Natural killer cell (primary cell): ENCODE measurements at regions not wholly inside any gene's neighbourhood (a gene's known extent, or its start where the extent isn't known, plus 50 kb on each side); places are given as distances from the start of the nearest gene placed in this dataset.

Source experiments
- ATAC-seq, 3 donors: fragments of 150-1000 bp in 2 of 3; fragments of 200-7000 bp in 1 of 3; cut with Tn5 transposase; 1 replicate in 1 of 3; 2 replicates in 2 of 3; pipeline ENCODE4 v1.10.0; 2021; ENCODE audit warnings: mild to moderate bottlenecking in 2 of 3, moderate library complexity in 2 of 3
- DNase-seq, 2 donors: peaks; one replicate each; pipeline versions ENCODE4 v3.0.0 to v3.0.0-alpha.2; 2013 to 2021; ENCODE audit warnings: mixed read lengths in 1 of 2
- H3K27ac ChIP-seq: one replicate; pipeline ENCODE4 v1.5.1; 2013; ENCODE audit warnings: mild to moderate bottlenecking, low read length
- H3K27me3 ChIP-seq: one replicate; pipeline ENCODE4 v1.6.1; 2013; ENCODE audit warnings: low read length; ENCODE audit not compliant: control insufficient read depth, insufficient read depth
- H3K36me3 ChIP-seq: one replicate; pipeline ENCODE4 v1.6.1; 2013; ENCODE audit warnings: low read length; ENCODE audit not compliant: control insufficient read depth, insufficient read depth
- H3K4me1 ChIP-seq: one replicate; pipeline ENCODE4 v1.6.1; 2013; ENCODE audit warnings: low read length; ENCODE audit not compliant: control insufficient read depth, insufficient read depth
- H3K4me3 ChIP-seq: one replicate; pipeline ENCODE4 v1.5.1; 2013; ENCODE audit warnings: low read length
- H3K9me3 ChIP-seq: one replicate; pipeline ENCODE4 v1.6.1; 2013; ENCODE audit warnings: low read length; ENCODE audit not compliant: control insufficient read depth, insufficient read depth
- H3K27ac Mint-ChIP-seq, 2 donors: one replicate each; pipeline ENCODE4 v1.8.0; 2022; ENCODE audit warnings: mild to moderate bottlenecking in 2 of 2, mixed read lengths in 2 of 2, moderate library complexity in 1 of 2
- H3K27me3 Mint-ChIP-seq, 2 donors: one replicate each; pipeline ENCODE4 v1.8.0; 2022; ENCODE audit warnings: low read depth in 2 of 2, mixed read lengths in 2 of 2
- H3K36me3 Mint-ChIP-seq: one replicate; pipeline ENCODE4 v1.8.0; 2022; ENCODE audit warnings: mixed read lengths
- H3K4me1 Mint-ChIP-seq, 2 donors: one replicate each; pipeline ENCODE4 v1.8.0; 2022; ENCODE audit warnings: mixed read lengths in 2 of 2
- H3K4me3 Mint-ChIP-seq: one replicate; pipeline ENCODE4 v1.8.0; 2022; ENCODE audit warnings: mild to moderate bottlenecking, moderate library complexity, mixed read lengths
- H3K9me3 Mint-ChIP-seq, 2 donors: one replicate each; pipeline ENCODE4 v1.8.0; 2022; ENCODE audit warnings: mixed read lengths in 2 of 2
- WGBS: methylation state at CpG from one replicate; pipeline ENCODE4 v1.1.7; 2013; ENCODE audit warnings: missing lambda C conversion rate; ENCODE audit not compliant: insufficient coverage; 5-methylcytosine and 5-hydroxymethylcytosine counted together
- intact Hi-C: fragments of 100-400 bp; cut with micrococcal nuclease; formaldehyde crosslinking; loops from one replicate; pipeline ENCODE4 v1.14.2; 2022
- TF ChIP-seq, protein P1 (sequence below): fragments of 200-600 bp; IDR thresholded peaks from one replicate; pipeline ENCODE4 v1.8.0; 2022; ENCODE audit warnings: antibody characterized with exemption

DNA sequence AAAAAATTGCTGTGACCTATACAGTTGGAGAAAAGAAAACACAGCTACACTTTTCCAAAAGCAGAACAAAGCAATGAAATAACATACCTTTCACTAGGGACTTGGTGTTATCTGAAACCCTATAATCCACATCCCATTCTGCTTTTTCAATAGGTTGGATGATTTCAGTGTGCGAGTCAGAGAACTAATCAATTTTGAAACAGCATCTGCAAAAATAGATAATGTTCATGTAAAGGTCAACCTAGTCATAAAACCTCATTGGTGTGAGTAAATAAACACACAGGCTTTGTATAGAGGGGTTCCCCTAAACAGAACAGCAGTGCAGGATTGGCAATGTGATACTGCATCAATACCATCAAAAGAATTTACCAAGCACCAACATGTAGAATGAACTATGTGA lies 173.0 kb upstream of the G2E3 start:
- intact Hi-C loops = no loop called here
- Mint-ChIP-seq H3K9me3 (peaks cover 2 to 9% of the 10 kb centered on the region in 2 donors), H3K27me3 (no peaks in the 10 kb centered on the region)

GRCh38 chr14:30387871-30388270 lies 171.1 kb upstream of the G2E3 start:
- DNase-seq = no peak
- H3K9me3 ChIP-seq = no peaks in the 10 kb centered on the region
- no peak for ATAC-seq
- H3K36me3 ChIP-seq = no peaks in the 10 kb centered on the region
- intact Hi-C loops = no loop called here
- H3K27me3 ChIP-seq = no peaks in the 10 kb centered on the region
- H3K4me1 ChIP-seq = no peaks in the 10 kb centered on the region
- no peak overlapping the region for H3K27ac ChIP-seq
- H3K27me3 Mint-ChIP-seq = no peaks in the 10 kb centered on the region
- H3K4me3 ChIP-seq = no peak overlapping the region
- H3K4me3 Mint-ChIP-seq = no peak overlapping the region
- peaks cover 2 to 9% of the 10 kb centered on the region in 2 donors for H3K9me3 Mint-ChIP-seq
- no peaks in the 10 kb centered on the region for H3K36me3 Mint-ChIP-seq
- no peak overlapping the region for H3K27ac Mint-ChIP-seq
- TF ChIP-seq, protein P1, sequence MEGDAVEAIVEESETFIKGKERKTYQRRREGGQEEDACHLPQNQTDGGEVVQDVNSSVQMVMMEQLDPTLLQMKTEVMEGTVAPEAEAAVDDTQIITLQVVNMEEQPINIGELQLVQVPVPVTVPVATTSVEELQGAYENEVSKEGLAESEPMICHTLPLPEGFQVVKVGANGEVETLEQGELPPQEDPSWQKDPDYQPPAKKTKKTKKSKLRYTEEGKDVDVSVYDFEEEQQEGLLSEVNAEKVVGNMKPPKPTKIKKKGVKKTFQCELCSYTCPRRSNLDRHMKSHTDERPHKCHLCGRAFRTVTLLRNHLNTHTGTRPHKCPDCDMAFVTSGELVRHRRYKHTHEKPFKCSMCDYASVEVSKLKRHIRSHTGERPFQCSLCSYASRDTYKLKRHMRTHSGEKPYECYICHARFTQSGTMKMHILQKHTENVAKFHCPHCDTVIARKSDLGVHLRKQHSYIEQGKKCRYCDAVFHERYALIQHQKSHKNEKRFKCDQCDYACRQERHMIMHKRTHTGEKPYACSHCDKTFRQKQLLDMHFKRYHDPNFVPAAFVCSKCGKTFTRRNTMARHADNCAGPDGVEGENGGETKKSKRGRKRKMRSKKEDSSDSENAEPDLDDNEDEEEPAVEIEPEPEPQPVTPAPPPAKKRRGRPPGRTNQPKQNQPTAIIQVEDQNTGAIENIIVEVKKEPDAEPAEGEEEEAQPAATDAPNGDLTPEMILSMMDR = no peak
- H3K4me1 Mint-ChIP-seq = no peaks in the 10 kb centered on the region
- WGBS = 95% methylated on average over 2 of the region's 3 CpGs

More for the DNA sequence above, 173.0 kb upstream of the G2E3 start:
- H3K4me1 ChIP-seq = no peaks in the 10 kb centered on the region
- DNase-seq = no peak
- no peaks in the 10 kb centered on the region for H3K4me1 Mint-ChIP-seq
- no peaks in the 10 kb centered on the region for H3K9me3 ChIP-seq
- no peak overlapping the region for H3K27ac Mint-ChIP-seq
- no peak overlapping the region for H3K4me3 ChIP-seq
- H3K27me3 ChIP-seq = no peaks in the 10 kb centered on the region
- H3K27ac ChIP-seq = no peak overlapping the region
- no peak for ATAC-seq
- 100% methylated on average over 1 of the region's 1 CpG for WGBS
- TF ChIP-seq, protein P1 = no peak
- no peaks in the 10 kb centered on the region for H3K36me3 Mint-ChIP-seq
- no peak overlapping the region for H3K4me3 Mint-ChIP-seq
- no peaks in the 10 kb centered on the region for H3K36me3 ChIP-seq

DNA sequence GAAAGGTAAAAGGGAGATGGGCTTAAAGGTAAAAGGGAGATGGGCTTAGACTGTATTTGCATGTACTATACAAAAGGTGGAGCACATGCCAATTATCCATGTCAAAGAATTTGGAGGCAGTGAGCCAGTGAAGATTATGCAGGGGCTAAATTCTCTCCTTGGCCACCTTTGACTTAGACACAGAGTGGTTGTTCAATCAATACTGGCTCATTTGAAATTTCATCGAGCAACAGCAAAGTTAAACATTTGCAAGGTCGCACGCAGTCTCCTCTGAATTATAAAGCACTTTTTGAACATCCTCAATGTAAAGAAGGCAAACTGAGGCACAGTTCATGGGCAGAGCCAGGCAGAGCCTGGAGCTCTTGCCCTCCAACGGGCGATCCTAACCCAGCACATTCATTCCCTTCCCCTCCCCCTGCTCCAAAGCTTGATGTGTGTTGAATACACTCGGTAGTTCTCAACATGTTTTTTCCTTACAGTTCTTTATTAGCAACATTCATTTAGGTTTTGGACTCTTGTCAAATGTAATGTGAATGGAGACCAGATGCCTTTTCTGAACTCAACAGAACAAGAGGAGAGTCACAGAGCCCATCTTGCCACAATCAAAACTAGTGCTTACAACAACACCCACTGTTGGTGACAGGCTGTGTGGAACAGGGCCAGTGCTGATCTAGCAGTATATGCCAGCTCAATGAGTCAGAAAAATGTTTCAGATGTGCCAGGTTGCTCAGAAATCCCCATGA lies 169.7 kb upstream of the G2E3 start:
- Mint-ChIP-seq H3K4me1 (no peaks in the 10 kb centered on the region), H3K4me3 (no peak overlapping the region), H3K9me3 (peaks cover 2 to 5% of the 10 kb centered on the region in 2 donors), H3K27ac (no peak overlapping the region), H3K27me3 (no peaks in the 10 kb centered on the region), H3K36me3 (no peaks in the 10 kb centered on the region)
- no peak overlapping the region for H3K27ac ChIP-seq
- no peaks in the 10 kb centered on the region for H3K4me1 ChIP-seq
- H3K27me3 ChIP-seq = no peaks in the 10 kb centered on the region
- ATAC-seq (no peak), DNase-seq (no peak)
- H3K4me3 ChIP-seq = no peak overlapping the region
- 94% methylated on average over 5 of the region's 6 CpGs for WGBS
- H3K36me3 ChIP-seq = no peaks in the 10 kb centered on the region
- H3K9me3 ChIP-seq = no peaks in the 10 kb centered on the region
- TF ChIP-seq, protein P1 = no peak
- intact Hi-C loops = no loop called here

GRCh38 chr14:30389877-30390385 lies 169.0 kb upstream of the G2E3 start:
- no peak for ATAC-seq
- no peak overlapping the region for H3K4me3 Mint-ChIP-seq
- H3K4me1 ChIP-seq = no peaks in the 10 kb centered on the region
- H3K4me1 Mint-ChIP-seq = no peaks in the 10 kb centered on the region
- WGBS = 79% methylated on average over 3 of the region's 4 CpGs
- no peak overlapping the region for H3K4me3 ChIP-seq
- no peaks in the 10 kb centered on the region for H3K27me3 Mint-ChIP-seq
- no peaks in the 10 kb centered on the region for H3K36me3 Mint-ChIP-seq
- H3K27me3 ChIP-seq = no peaks in the 10 kb centered on the region
- intact Hi-C loops = no loop called here
- no peak for DNase-seq
- no peaks in the 10 kb centered on the region for H3K36me3 ChIP-seq
- no peaks in the 10 kb centered on the region for H3K9me3 ChIP-seq
- H3K27ac ChIP-seq = no peak overlapping the region
- TF ChIP-seq, protein P1 = no peak
- H3K9me3 Mint-ChIP-seq = peaks cover 0 to 2% of the 10 kb centered on the region in 2 donors
- H3K27ac Mint-ChIP-seq = no peak overlapping the region
